Coronary artery (tissue), 2 donors: ENCODE measurements at regions not wholly inside any gene's neighbourhood (a gene's known extent, or its start where the extent isn't known, plus 50 kb on each side); places are given as distances from the start of the nearest gene placed in this dataset.

Experiments used
- DNase-seq: peaks from one replicate; pipeline ENCODE4 v3.0.0-alpha.2; 2017; ENCODE audit warnings: low spot score
- H3K27ac ChIP-seq, 2 donors: fragments of 200-600 bp; sonication (generic); one replicate each; pipeline ENCODE4 v1.5.1; 2016 to 2019
- H3K4me3 ChIP-seq: fragments of 200-600 bp; sonication (generic); 2 replicates; pipeline ENCODE4 v1.5.1; 2016; ENCODE audit warnings: mild to moderate bottlenecking, moderate library complexity
- CTCF ChIP-seq: fragments of 200-600 bp; sonication (generic); IDR thresholded peaks from one replicate; pipeline ENCODE4 v1.5.1; 2019; ENCODE audit warnings: antibody characterized with exemption

DNA sequence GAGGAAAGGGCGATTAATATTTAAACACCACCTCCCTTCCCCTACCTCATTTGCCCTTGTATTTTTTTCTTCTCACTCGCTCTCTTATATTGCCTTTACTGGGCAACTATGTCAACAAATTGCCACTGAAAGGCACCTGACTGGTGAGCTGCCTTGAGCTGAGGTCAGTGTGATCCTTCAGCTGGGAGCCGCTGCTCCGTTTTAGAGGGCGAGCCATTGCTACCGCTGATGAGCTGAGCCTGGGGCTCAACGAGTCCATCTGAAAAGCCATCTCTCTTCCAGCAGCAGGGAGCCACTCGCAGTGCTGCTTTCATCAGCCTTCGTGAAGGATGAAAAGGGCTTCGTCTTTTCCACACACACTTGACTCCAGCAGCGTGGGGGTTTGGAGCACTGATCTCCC, 108.0 kb upstream of the KIF26B start:
- no peak for TF ChIP-seq CTCF
- Histone ChIP-seq H3K27ac (no peak overlapping the region), H3K4me3 (no peak overlapping the region)
- DNase-seq, result no peak

- Histone ChIP-seq H3K4me3 (no peak overlapping the region), H3K27ac (no peak overlapping the region)
- TF ChIP-seq CTCF, result no peak
- no peak for DNase-seq
Measured at GRCh38 chr1:245046315-245046714, 108.5 kb upstream of the KIF26B start.

- DNase-seq, result no peak
- Histone ChIP-seq H3K27ac (no peak overlapping the region), H3K4me3 (no peak overlapping the region)
- no peak for TF ChIP-seq CTCF
Measured at GRCh38 chr1:245045087-245045881, 109.5 kb upstream of the KIF26B start.

DNA sequence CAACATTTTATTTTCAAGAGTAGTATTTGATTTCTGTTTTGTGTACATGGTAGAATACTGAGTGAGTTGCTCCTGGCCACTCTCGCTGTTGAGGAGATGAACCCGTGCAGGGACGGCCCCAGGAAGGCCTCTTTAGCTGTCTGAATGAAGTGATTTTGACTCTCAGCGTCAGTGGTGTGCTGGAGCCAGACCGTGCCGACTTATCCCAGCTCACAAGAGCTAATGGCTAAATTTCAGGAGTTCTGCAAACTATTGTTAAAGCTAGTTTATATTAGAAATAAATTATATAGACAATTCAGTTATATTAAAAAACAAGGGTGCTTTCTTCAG, 111.2 kb upstream of the KIF26B start:
- no peak for TF ChIP-seq CTCF
- DNase-seq, result no peak
- Histone ChIP-seq H3K27ac (no peak overlapping the region), H3K4me3 (no peak overlapping the region)

GRCh38 chr1:245041058-245041698, 113.6 kb upstream of the KIF26B start:
- TF ChIP-seq CTCF, result no peak
- DNase-seq, result no peak
- Histone ChIP-seq H3K4me3 (no peak overlapping the region), H3K27ac (no peak overlapping the region)

DNA sequence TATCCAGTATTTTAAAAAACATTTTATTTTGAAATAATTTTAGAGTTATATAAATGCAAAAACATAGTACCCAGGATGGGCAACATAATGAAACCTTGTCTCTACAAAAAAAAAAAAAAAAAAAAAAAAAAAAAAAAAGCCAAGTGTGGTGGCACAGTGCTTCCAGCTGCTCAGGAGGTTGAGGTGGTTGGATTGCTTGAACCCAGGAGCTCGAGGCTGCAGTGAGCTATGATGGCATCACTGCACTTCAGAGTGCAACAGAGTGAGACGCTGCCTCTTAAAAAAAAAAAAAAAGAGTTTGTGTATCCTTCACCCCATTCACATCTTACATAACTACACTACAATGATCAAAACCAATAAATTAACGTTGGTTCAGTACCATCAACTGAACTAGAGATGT, 115.6 kb upstream of the KIF26B start:
- no peak for TF ChIP-seq CTCF
- no peak for DNase-seq
- H3K27ac ChIP-seq, result no peak overlapping the region
- H3K4me3 ChIP-seq, result no peak overlapping the region

DNA sequence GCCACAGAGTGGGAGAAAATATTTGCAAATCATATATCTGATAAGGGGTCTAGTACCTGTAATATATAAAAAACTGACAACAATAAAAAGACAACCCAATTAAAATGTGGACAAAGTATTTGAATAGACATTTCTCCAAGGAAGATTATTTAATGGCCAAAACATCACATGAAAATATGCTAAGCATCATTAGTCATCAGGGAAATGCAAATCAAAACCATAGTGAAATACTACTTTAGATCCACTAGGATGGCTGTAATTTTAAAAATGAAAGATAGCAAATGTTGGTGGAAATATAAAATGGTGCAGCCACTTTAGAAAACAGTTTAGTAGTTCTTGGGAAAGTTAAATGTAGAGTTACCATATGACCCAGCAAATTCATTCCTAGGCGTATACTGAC, 118.7 kb upstream of the KIF26B start:
- Histone ChIP-seq H3K4me3 (no peak overlapping the region), H3K27ac (no peak overlapping the region)
- no peak for TF ChIP-seq CTCF
- DNase-seq, result no peak
